ENCODE measurements at regions not wholly inside any gene's neighbourhood (a gene's known extent, or its start where the extent isn't known, plus 50 kb on each side); places are given as distances from the start of the nearest gene placed in this dataset.

DNA sequence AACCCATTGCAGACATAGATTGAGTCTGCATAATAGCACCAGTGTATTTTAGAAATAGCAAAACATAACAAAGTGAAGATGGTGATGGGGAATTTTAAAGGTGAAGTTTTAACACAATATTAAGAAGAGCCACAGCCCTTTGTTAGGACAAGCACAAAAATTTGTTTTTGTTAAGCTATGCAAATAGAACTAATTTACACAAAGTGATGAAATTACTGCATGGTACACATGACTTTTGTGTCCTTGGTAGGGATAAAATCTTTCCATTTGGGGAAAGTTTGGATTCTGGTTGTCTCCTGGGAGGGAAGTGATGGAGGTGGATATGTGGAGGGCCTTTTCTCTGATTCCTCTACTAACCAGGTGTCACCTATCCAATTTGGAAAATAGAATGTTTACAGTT lies 50.4 kb upstream of the MTNR1B start:
- TF ChIP-seq, protein P1, sequence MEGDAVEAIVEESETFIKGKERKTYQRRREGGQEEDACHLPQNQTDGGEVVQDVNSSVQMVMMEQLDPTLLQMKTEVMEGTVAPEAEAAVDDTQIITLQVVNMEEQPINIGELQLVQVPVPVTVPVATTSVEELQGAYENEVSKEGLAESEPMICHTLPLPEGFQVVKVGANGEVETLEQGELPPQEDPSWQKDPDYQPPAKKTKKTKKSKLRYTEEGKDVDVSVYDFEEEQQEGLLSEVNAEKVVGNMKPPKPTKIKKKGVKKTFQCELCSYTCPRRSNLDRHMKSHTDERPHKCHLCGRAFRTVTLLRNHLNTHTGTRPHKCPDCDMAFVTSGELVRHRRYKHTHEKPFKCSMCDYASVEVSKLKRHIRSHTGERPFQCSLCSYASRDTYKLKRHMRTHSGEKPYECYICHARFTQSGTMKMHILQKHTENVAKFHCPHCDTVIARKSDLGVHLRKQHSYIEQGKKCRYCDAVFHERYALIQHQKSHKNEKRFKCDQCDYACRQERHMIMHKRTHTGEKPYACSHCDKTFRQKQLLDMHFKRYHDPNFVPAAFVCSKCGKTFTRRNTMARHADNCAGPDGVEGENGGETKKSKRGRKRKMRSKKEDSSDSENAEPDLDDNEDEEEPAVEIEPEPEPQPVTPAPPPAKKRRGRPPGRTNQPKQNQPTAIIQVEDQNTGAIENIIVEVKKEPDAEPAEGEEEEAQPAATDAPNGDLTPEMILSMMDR (IDR thresholded peaks at IDR 0.05; ENCODE audit: insufficient read depth, low read length, poor library complexity, severe bottlenecking): no peak
- Histone ChIP-seq H3K36me3 (ENCODE audit: control insufficient read depth, insufficient read depth, low read length) (no peaks in the 10 kb centered on the region), H3K27me3 (replicated peaks; ENCODE audit: control insufficient read depth, insufficient read depth, low read length) (no peaks in the 10 kb centered on the region), H3K4me3 (replicated peaks; ENCODE audit: low read depth, low read length) (no peak overlapping the region)
- DNase-seq (ENCODE audit: extremely low read depth, insufficient read length): no peak
